Astrocyte (in vitro differentiated cells and primary cell): ENCODE measurements at regions not wholly inside any gene's neighbourhood (a gene's known extent, or its start where the extent isn't known, plus 50 kb on each side); places are given as distances from the start of the nearest gene placed in this dataset.

Experiments used
- DNase-seq: peaks from one replicate; pipeline ENCODE4 v3.0.0-alpha.2; 2010; ENCODE audit warnings: low read depth
- FAIRE-seq: peaks from 2 replicates; lab custom pipeline; 2011; peaks lifted over from hg19 to GRCh38; lab: Jason Lieb, UNC
- H2AFZ ChIP-seq: 2 replicates; pipeline ENCODE4 v1.6.0; 2012; ENCODE audit warnings: low read depth, low read length, inconsistent platforms
- H3K27ac ChIP-seq: 2 replicates; pipeline ENCODE4 v1.5.1; 2011; ENCODE audit warnings: low read depth, low read length, inconsistent platforms
- H3K27me3 ChIP-seq: 2 replicates; pipeline ENCODE4 v1.6.0; 2011; ENCODE audit warnings: low read length, inconsistent platforms; ENCODE audit not compliant: insufficient read depth
- H3K36me3 ChIP-seq: 2 replicates; pipeline ENCODE4 v1.5.1; 2011; ENCODE audit warnings: low read length, inconsistent platforms; ENCODE audit not compliant: insufficient read depth
- H3K4me1 ChIP-seq: 2 replicates; pipeline ENCODE4 v1.5.1; 2011; ENCODE audit warnings: low read length, inconsistent platforms; ENCODE audit not compliant: insufficient read depth
- H3K4me2 ChIP-seq: 2 replicates; pipeline ENCODE4 v1.6.0; 2012; ENCODE audit warnings: low read length, inconsistent platforms
- H3K4me3 ChIP-seq: 2 replicates; pipeline ENCODE4 v1.5.1; 2011; ENCODE audit warnings: low read depth, mild to moderate bottlenecking, low read length, inconsistent platforms; ENCODE audit not compliant: insufficient read depth
- H3K79me2 ChIP-seq: 2 replicates; pipeline ENCODE4 v1.6.0; 2012; ENCODE audit warnings: mild to moderate bottlenecking, low read length, inconsistent platforms; ENCODE audit not compliant: insufficient read depth
- H3K9ac ChIP-seq: 2 replicates; pipeline ENCODE4 v1.6.0; 2012; ENCODE audit warnings: mild to moderate bottlenecking, low read length, inconsistent platforms
- H3K9me3 ChIP-seq: 2 replicates; pipeline ENCODE4 v1.5.1; 2012; ENCODE audit warnings: low read depth, mild to moderate bottlenecking, low read length, inconsistent platforms; ENCODE audit not compliant: insufficient read depth
- H4K20me1 ChIP-seq: 2 replicates; pipeline ENCODE4 v1.6.0; 2012; ENCODE audit warnings: low read length, inconsistent platforms; ENCODE audit not compliant: insufficient read depth
- H3K27ac Mint-ChIP-seq: one replicate; pipeline ENCODE4 v1.8.0; 2021; ENCODE audit warnings: mild to moderate bottlenecking, mixed read lengths; ENCODE audit not compliant: unreplicated experiment
- H3K27me3 Mint-ChIP-seq: one replicate; pipeline ENCODE4 v1.8.0; 2021; ENCODE audit warnings: low read depth, mixed read lengths; ENCODE audit not compliant: unreplicated experiment
- H3K36me3 Mint-ChIP-seq: one replicate; pipeline ENCODE4 v1.8.0; 2021; ENCODE audit warnings: low read depth, mixed read lengths; ENCODE audit not compliant: unreplicated experiment
- H3K4me1 Mint-ChIP-seq: one replicate; pipeline ENCODE4 v1.8.0; 2021; ENCODE audit warnings: low read depth, mixed read lengths; ENCODE audit not compliant: unreplicated experiment
- H3K4me3 Mint-ChIP-seq: one replicate; pipeline ENCODE4 v1.8.0; 2021; ENCODE audit warnings: mild to moderate bottlenecking, moderate library complexity, mixed read lengths; ENCODE audit not compliant: unreplicated experiment
- H3K9me3 Mint-ChIP-seq: one replicate; pipeline ENCODE4 v1.8.0; 2021; ENCODE audit warnings: mild to moderate bottlenecking, mixed read lengths; ENCODE audit not compliant: unreplicated experiment
- EZH2 ChIP-seq: IDR thresholded peaks from 2 replicates; pipeline ENCODE4 v1.6.1; 2012; ENCODE audit warnings: mild to moderate bottlenecking, low read length, inconsistent platforms; ENCODE audit not compliant: insufficient read depth
- TF ChIP-seq, protein P1 (sequence below): IDR thresholded peaks from 2 replicates; pipeline ENCODE4 v1.5.1; 2011; ENCODE audit warnings: low read depth, mild to moderate bottlenecking, inconsistent platforms, low read length, moderate library complexity; ENCODE audit not compliant: insufficient read depth

DNA sequence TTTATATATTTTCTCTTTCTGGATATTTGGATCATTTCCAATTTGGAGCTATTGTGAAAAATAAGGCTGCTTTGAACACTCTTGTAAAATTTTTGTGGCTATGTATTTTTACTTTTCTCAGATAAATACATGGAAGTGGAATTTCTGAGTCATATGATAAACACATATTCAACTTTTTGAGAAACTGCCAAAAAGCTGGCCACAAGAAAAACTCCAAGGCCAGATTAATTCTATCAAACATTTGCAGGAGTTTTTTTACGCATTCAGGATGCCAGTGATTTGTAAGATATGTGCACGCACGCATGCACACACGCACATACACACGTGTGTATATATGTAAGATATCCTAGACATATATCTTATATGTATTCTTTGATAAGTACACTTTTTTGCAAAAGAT lies 477.5 kb upstream of the SPHKAP start:
- no peak overlapping the region for H3K9ac ChIP-seq

GRCh38 chr2:228657807-228658402 lies 476.4 kb upstream of the SPHKAP start:
- TF ChIP-seq EZH2: no peak
- TF ChIP-seq, protein P1, sequence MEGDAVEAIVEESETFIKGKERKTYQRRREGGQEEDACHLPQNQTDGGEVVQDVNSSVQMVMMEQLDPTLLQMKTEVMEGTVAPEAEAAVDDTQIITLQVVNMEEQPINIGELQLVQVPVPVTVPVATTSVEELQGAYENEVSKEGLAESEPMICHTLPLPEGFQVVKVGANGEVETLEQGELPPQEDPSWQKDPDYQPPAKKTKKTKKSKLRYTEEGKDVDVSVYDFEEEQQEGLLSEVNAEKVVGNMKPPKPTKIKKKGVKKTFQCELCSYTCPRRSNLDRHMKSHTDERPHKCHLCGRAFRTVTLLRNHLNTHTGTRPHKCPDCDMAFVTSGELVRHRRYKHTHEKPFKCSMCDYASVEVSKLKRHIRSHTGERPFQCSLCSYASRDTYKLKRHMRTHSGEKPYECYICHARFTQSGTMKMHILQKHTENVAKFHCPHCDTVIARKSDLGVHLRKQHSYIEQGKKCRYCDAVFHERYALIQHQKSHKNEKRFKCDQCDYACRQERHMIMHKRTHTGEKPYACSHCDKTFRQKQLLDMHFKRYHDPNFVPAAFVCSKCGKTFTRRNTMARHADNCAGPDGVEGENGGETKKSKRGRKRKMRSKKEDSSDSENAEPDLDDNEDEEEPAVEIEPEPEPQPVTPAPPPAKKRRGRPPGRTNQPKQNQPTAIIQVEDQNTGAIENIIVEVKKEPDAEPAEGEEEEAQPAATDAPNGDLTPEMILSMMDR: peak; percentile 57
- FAIRE-seq (peak; percentile 45), DNase-seq (peak; percentile 9)
- H3K4me3 Mint-ChIP-seq: no peak overlapping the region
- Histone ChIP-seq H3K9me3 (no peaks in the 10 kb centered on the region), H3K27me3 (peaks cover 6% of the 10 kb centered on the region), H3K27ac (no peak overlapping the region), H3K9ac (no peak overlapping the region), H2AFZ (no peak overlapping the region), H3K4me3 (no peak overlapping the region), H4K20me1 (no peaks in the 10 kb centered on the region), H3K4me1 (no peaks in the 10 kb centered on the region), H3K4me2 (no peak overlapping the region), H3K79me2 (no peaks in the 10 kb centered on the region), H3K36me3 (no peaks in the 10 kb centered on the region)
- H3K9me3 Mint-ChIP-seq: no peaks in the 10 kb centered on the region
- H3K36me3 Mint-ChIP-seq: no peaks in the 10 kb centered on the region
- H3K4me1 Mint-ChIP-seq: no peaks in the 10 kb centered on the region
- H3K27ac Mint-ChIP-seq: no peak overlapping the region
- H3K27me3 Mint-ChIP-seq: no peaks in the 10 kb centered on the region

More for the DNA sequence above, 477.5 kb upstream of the SPHKAP start:
- TF ChIP-seq, protein P1: no peak
- no peak for TF ChIP-seq EZH2
- Histone ChIP-seq H3K9me3 (no peaks in the 10 kb centered on the region), H2AFZ (no peak overlapping the region), H3K79me2 (no peaks in the 10 kb centered on the region), H3K36me3 (no peaks in the 10 kb centered on the region), H3K4me3 (no peak overlapping the region), H3K27me3 (peaks cover 6% of the 10 kb centered on the region), H3K27ac (no peak overlapping the region), H3K4me2 (no peak overlapping the region), H3K4me1 (no peaks in the 10 kb centered on the region), H4K20me1 (no peaks in the 10 kb centered on the region)
- no peaks in the 10 kb centered on the region for H3K36me3 Mint-ChIP-seq
- no peaks in the 10 kb centered on the region for H3K4me1 Mint-ChIP-seq
- no peaks in the 10 kb centered on the region for H3K27me3 Mint-ChIP-seq
- FAIRE-seq (no peak), DNase-seq (peak; percentile 80)
- no peaks in the 10 kb centered on the region for H3K9me3 Mint-ChIP-seq
- no peak overlapping the region for H3K4me3 Mint-ChIP-seq
- H3K27ac Mint-ChIP-seq: no peak overlapping the region

GRCh38 chr2:228655331-228655730 lies 473.8 kb upstream of the SPHKAP start:
- H3K36me3 Mint-ChIP-seq: no peaks in the 10 kb centered on the region
- no peaks in the 10 kb centered on the region for H3K9me3 Mint-ChIP-seq
- H4K20me1 ChIP-seq: no peaks in the 10 kb centered on the region
- H3K27me3 ChIP-seq: peaks cover 6% of the 10 kb centered on the region
- DNase-seq (peak; percentile 18), FAIRE-seq (no peak)
- no peak overlapping the region for H3K27ac ChIP-seq
- peaks cover 5% of the 10 kb centered on the region for H3K4me1 Mint-ChIP-seq
- peaks cover 5% of the 10 kb centered on the region for H3K4me1 ChIP-seq
- no peaks in the 10 kb centered on the region for H3K36me3 ChIP-seq
- H3K27me3 Mint-ChIP-seq: no peaks in the 10 kb centered on the region
- H3K9ac ChIP-seq: no peak overlapping the region
- H3K4me2 ChIP-seq: no peak overlapping the region
- H3K4me3 ChIP-seq: no peak overlapping the region
- no peak for TF ChIP-seq EZH2
- TF ChIP-seq, protein P1: no peak
- no peak overlapping the region for H3K27ac Mint-ChIP-seq
- no peak overlapping the region for H3K4me3 Mint-ChIP-seq
- H2AFZ ChIP-seq: no peak overlapping the region
- H3K9me3 ChIP-seq: no peaks in the 10 kb centered on the region
- no peaks in the 10 kb centered on the region for H3K79me2 ChIP-seq
